IMR-90 (cell line): ENCODE measurements at regions not wholly inside any gene's neighbourhood (a gene's known extent, or its start where the extent isn't known, plus 50 kb on each side); places are given as distances from the start of the nearest gene placed in this dataset.

Experiments used
- BHLHE40 ChIP-seq: fragments of 150-350 bp; IDR thresholded peaks from 2 replicates; pipeline ENCODE4 v1.6.1; 2016; ENCODE audit warnings: mild to moderate bottlenecking, low read depth, low read length
- CEBPB ChIP-seq: IDR thresholded peaks from 2 replicates; pipeline ENCODE4 v1.6.1; 2012; ENCODE audit warnings: low read depth, low read length, improper control_type of control experiment
- CHD1 ChIP-seq: IDR thresholded peaks from 2 replicates; pipeline ENCODE4 v1.6.1; 2012; ENCODE audit warnings: low read depth, low read length, improper control_type of control experiment
- MAFK ChIP-seq: IDR thresholded peaks from 2 replicates; pipeline ENCODE4 v1.6.1; 2012; ENCODE audit warnings: low read depth, low read length, improper control_type of control experiment
- MAZ ChIP-seq: IDR thresholded peaks from 2 replicates; pipeline ENCODE4 v1.6.1; 2012; ENCODE audit warnings: low read depth, mild to moderate bottlenecking, low read length, improper control_type of control experiment, moderate library complexity, borderline replicate concordance
- POLR2A ChIP-seq: IDR thresholded peaks from 2 replicates; pipeline ENCODE4 v1.6.1; 2012; ENCODE audit warnings: mild to moderate bottlenecking, low read depth, low read length
- RAD21 ChIP-seq: IDR thresholded peaks from 2 replicates; pipeline ENCODE4 v1.6.1; 2012; ENCODE audit warnings: low read length, improper control_type of control experiment
- RFX5 ChIP-seq: IDR thresholded peaks from 2 replicates; pipeline ENCODE4 v1.8.0; 2012; ENCODE audit warnings: low read depth, mild to moderate bottlenecking, low read length, moderate library complexity
- SMC3 ChIP-seq: fragments of 150-350 bp; IDR thresholded peaks from 2 replicates; pipeline ENCODE4 v1.6.1; 2016; ENCODE audit warnings: low read depth, mild to moderate bottlenecking, antibody characterized with exemption, low read length, moderate library complexity
- TF ChIP-seq, protein P1 (sequence below): fragments of 150-350 bp; IDR thresholded peaks from 2 replicates; pipeline ENCODE4 v1.6.1; 2017; ENCODE audit warnings: mild to moderate bottlenecking, antibody characterized with exemption, low read length, low read depth
- TF ChIP-seq, protein P2 (sequence below): conservative IDR thresholded peaks from 2 replicates; pipeline ENCODE4 v1.5.1; 2012; ENCODE audit warnings: mild to moderate bottlenecking, low read depth, low read length, improper control_type of control experiment

DNA sequence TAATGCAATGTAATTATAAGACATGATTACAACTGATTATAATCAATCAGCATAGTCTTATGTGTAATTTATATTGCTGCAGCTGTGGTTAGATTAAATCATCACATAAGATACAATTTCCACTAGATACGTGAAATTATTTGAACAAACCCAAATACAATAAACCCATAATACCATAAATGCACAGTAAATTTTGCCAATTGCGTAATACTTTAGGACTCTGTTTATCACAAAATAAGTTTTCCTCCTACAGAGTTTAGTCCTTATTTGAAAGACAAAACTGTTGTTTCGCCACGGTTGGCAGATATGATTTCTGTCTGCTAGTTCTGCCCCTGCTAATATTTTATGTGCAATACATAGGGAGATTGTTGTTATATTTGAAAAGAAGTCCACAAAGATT lies 895.9 kb upstream of the ADGRL4 start:
- no peak for TF ChIP-seq CHD1
- TF ChIP-seq, protein P1, sequence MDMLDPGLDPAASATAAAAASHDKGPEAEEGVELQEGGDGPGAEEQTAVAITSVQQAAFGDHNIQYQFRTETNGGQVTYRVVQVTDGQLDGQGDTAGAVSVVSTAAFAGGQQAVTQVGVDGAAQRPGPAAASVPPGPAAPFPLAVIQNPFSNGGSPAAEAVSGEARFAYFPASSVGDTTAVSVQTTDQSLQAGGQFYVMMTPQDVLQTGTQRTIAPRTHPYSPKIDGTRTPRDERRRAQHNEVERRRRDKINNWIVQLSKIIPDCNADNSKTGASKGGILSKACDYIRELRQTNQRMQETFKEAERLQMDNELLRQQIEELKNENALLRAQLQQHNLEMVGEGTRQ = no peak
- TF ChIP-seq, protein P2, sequence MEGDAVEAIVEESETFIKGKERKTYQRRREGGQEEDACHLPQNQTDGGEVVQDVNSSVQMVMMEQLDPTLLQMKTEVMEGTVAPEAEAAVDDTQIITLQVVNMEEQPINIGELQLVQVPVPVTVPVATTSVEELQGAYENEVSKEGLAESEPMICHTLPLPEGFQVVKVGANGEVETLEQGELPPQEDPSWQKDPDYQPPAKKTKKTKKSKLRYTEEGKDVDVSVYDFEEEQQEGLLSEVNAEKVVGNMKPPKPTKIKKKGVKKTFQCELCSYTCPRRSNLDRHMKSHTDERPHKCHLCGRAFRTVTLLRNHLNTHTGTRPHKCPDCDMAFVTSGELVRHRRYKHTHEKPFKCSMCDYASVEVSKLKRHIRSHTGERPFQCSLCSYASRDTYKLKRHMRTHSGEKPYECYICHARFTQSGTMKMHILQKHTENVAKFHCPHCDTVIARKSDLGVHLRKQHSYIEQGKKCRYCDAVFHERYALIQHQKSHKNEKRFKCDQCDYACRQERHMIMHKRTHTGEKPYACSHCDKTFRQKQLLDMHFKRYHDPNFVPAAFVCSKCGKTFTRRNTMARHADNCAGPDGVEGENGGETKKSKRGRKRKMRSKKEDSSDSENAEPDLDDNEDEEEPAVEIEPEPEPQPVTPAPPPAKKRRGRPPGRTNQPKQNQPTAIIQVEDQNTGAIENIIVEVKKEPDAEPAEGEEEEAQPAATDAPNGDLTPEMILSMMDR = no peak
- TF ChIP-seq POLR2A = no peak
- no peak for TF ChIP-seq BHLHE40
- no peak for TF ChIP-seq MAZ
- TF ChIP-seq SMC3 = no peak
- TF ChIP-seq RAD21 = no peak
- TF ChIP-seq RFX5 = no peak
- no peak for TF ChIP-seq MAFK
- peak; percentile 93 for TF ChIP-seq CEBPB
